ENCODE measurements at regions not wholly inside any gene's neighbourhood (a gene's known extent, or its start where the extent isn't known, plus 50 kb on each side); places are given as distances from the start of the nearest gene placed in this dataset.

DNA sequence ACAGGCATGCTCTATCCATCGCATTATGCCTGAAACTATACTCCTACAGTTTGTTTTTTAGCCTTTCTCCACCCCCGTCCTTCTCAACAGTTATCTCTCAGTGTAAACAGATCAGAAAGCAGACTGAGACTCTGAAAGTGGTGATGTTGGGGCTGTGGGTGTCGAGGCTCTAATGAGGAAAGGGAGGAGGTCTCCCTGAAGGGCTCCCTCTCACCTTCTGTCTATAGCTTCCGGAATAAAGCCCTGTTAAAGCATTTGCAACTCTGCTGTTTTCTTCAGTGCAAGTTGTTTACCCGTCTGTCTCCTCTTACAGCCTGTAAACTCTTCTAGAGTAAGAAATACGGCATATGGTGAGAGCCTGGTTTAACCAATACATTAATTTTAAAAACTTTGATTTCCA is 136.7 kb upstream of the SYT4 start:
- no peak for TF ChIP-seq CTCF (IDR thresholded peaks at IDR 0.05)
- no peak for ATAC-seq (ENCODE audit: low FRiP score)
- no peak for DNase-seq (ENCODE audit: low spot score)

DNA sequence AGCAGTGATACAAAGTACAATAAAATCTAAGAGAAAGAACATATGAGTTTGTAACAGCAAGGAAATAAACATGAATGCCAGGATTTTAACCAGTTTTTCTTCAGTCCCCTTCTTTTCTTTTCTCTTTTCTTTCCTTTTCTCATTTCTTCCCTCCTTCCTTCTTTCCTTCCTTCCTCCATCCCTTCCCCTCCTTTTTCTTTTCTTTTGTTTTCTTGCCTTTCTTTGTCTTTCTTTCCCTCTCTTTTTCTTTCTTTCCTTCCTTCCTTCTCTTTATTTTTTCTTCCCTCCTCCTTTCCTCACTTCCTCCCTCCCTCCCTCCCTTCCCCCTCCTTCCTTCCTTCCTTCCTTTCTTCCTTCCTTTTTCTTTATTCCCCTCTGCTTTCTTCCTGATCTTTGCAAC is 142.8 kb upstream of the SYT4 start:
- DNase-seq (ENCODE audit: low spot score) (no peak), ATAC-seq (ENCODE audit: low FRiP score) (no peak)
- no peak for TF ChIP-seq CTCF (IDR thresholded peaks at IDR 0.05)

DNA sequence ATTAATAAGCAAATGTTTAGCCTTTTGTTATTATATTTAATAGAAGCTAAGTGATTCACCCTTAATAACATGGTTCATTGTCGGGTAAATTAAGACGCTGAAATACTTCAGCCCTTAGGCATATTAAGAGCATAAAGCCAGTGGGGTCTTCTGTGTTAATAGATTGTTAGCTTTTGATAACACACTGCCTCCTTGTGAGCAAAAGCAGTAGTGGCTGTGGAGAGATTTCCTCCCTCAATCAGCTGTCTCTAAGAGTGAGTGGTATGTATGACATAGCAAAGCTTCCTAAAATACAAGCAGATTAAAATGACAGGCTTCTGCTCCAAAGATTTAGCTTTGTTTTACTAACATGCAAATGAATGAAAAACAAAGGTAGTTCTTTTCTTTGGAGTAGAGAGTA is 143.7 kb upstream of the SYT4 start:
- no peak for DNase-seq (ENCODE audit: low spot score)
- ATAC-seq (ENCODE audit: low FRiP score) = no peak
- TF ChIP-seq CTCF (IDR thresholded peaks at IDR 0.05) = no peak

GRCh38 chr18:43422518-43422917 is 145.2 kb upstream of the SYT4 start:
- DNase-seq (ENCODE audit: low spot score) = no peak
- ATAC-seq (ENCODE audit: low FRiP score) = no peak
- no peak for TF ChIP-seq CTCF (IDR thresholded peaks at IDR 0.05)

GRCh38 chr18:43435851-43436250 is 158.6 kb upstream of the SYT4 start:
- DNase-seq (ENCODE audit: low spot score) = no peak
- no peak for ATAC-seq (ENCODE audit: low FRiP score)
- no peak for TF ChIP-seq CTCF (IDR thresholded peaks at IDR 0.05)

GRCh38 chr18:43442131-43442530 is 164.8 kb upstream of the SYT4 start:
- no peak for TF ChIP-seq CTCF (IDR thresholded peaks at IDR 0.05)
- ATAC-seq (ENCODE audit: low FRiP score) = no peak
- no peak for DNase-seq (ENCODE audit: low spot score)

DNA sequence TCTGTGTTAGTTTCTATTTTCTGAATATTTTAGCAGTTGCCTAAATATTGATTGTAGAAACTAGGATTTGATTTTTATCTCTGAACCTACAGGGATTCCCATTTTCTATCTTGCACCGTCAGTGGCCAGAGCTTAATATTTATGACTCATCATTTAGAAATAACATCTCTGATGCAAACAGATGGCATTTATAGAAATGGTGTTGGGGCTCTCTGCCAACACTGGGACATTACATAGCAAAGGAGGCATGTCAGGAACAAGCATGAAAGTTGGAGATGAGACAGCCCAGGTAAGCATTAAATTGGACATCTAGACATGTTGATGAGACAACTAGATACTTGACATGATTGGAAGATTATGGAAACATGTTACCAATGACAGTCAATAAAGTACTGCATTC is 165.3 kb upstream of the SYT4 start:
- no peak for TF ChIP-seq CTCF (IDR thresholded peaks at IDR 0.05)
- no peak for DNase-seq (ENCODE audit: low spot score)

More for the DNA sequence above, 165.3 kb upstream of the SYT4 start:
- ATAC-seq (ENCODE audit: low FRiP score) = no peak

All from omental fat pad (tissue), 3 donors.